Stomach (tissue), 4 donors: ENCODE measurements at regions not wholly inside any gene's neighbourhood (a gene's known extent, or its start where the extent isn't known, plus 50 kb on each side); places are given as distances from the start of the nearest gene placed in this dataset.

Experiments
- POLR2A ChIP-seq, 4 donors: fragments of 450-650 bp; IDR thresholded peaks; one replicate each; pipeline ENCODE4 v1.6.1; 2016; ENCODE audit warnings: antibody characterized with exemption in 4 of 4, control low read depth in 2 of 4, mild to moderate bottlenecking in 1 of 4, moderate library complexity in 1 of 4
- TF ChIP-seq, protein P1 (sequence below), 7 experiments: fragments of 450-650 bp in 4 of 7; fragments of 200-600 bp in 3 of 7; sonication (generic) in 3 of 7; IDR thresholded peaks; one replicate each; pipeline ENCODE4 v1.5.1; 2016 to 2019; ENCODE audit warnings: antibody characterized with exemption in 7 of 7, control low read depth in 2 of 7, mild to moderate bottlenecking in 1 of 7

DNA sequence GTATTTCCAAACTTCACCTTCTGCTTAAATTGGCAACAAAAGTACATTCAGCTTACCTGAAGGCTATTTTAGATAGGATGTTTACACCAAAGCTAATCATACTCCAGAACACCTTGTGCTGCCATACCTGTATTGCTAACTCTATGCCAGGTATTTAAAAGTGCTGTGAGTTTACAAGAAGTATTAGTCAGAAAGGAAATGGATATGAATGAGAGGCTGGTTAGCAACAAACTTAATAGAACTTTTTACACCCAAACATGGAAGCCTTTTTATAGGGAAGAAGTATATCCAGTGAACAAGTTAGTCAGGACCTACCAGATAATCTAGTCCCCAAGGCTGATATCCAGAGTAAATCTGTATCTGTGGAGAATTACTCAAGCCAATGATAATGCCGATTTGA lies 131.2 kb upstream of the SPRY1 start:
- TF ChIP-seq POLR2A (IDR thresholded peaks at IDR 0.05): no peak
- TF ChIP-seq, protein P1, sequence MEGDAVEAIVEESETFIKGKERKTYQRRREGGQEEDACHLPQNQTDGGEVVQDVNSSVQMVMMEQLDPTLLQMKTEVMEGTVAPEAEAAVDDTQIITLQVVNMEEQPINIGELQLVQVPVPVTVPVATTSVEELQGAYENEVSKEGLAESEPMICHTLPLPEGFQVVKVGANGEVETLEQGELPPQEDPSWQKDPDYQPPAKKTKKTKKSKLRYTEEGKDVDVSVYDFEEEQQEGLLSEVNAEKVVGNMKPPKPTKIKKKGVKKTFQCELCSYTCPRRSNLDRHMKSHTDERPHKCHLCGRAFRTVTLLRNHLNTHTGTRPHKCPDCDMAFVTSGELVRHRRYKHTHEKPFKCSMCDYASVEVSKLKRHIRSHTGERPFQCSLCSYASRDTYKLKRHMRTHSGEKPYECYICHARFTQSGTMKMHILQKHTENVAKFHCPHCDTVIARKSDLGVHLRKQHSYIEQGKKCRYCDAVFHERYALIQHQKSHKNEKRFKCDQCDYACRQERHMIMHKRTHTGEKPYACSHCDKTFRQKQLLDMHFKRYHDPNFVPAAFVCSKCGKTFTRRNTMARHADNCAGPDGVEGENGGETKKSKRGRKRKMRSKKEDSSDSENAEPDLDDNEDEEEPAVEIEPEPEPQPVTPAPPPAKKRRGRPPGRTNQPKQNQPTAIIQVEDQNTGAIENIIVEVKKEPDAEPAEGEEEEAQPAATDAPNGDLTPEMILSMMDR (IDR thresholded peaks at IDR 0.05): no peak
